GM18951 (cell line): ENCODE measurements at regions not wholly inside any gene's neighbourhood (a gene's known extent, or its start where the extent isn't known, plus 50 kb on each side); places are given as distances from the start of the nearest gene placed in this dataset.

Source experiments
- POLR2A ChIP-seq: IDR thresholded peaks from 4 replicates; pipeline ENCODE4 v1.6.1; 2011; ENCODE audit warnings: mild to moderate bottlenecking; ENCODE audit not compliant: insufficient read length, insufficient read depth; ENCODE audit errors: extremely low read depth
- in situ Hi-C: fragments of 300-500 bp; cut with MboI; formaldehyde crosslinking; loops from one replicate; pipeline ENCODE4 v1.12.0; 2022; ENCODE audit warnings: low sequenced_read_pairs, mixed read lengths, inconsistent platforms; ENCODE audit not compliant: unreplicated experiment

DNA sequence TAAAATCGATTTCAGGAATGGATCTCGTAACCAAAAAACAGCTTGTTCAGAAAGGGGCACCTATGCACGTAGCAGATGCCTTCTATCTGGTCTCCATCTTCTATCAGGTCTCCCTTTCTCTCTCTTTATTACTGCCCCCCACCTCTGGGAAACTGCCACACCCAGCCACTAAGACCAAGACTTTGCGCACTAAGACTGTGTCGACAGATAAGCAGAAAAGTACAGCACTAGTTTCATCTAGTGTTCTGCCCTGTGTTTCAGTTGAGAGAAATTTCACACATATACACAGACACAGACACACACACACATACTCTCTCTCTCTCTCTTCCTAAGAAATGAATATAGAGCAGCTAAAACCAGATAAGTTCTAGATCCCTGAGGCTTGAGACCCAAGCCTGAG is 210.1 kb upstream of the MAP3K1 start:
- in situ Hi-C loops, result no loop called here
- TF ChIP-seq POLR2A, result no peak

DNA sequence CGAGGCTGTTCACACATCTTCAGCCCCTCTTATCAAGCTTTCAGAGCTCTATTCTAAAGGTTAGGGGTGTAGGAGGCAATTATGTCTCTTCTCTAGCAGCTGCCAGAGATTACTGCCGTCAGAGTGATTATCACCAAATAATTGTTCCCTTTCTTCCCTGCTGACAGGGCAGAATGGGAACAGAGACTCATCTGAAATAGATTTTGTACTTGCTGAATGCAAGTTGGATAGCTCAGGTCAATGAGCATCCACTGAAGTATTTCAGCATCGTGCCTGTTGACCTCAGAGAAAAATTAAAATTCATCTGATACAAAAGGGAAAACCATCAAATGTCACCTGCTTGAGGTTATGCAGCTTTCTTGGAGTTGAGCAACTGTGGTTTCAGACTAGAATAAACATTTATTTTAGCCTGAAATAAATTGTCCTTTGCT is 213.7 kb upstream of the MAP3K1 start:
- in situ Hi-C loops, result no loop called here

DNA sequence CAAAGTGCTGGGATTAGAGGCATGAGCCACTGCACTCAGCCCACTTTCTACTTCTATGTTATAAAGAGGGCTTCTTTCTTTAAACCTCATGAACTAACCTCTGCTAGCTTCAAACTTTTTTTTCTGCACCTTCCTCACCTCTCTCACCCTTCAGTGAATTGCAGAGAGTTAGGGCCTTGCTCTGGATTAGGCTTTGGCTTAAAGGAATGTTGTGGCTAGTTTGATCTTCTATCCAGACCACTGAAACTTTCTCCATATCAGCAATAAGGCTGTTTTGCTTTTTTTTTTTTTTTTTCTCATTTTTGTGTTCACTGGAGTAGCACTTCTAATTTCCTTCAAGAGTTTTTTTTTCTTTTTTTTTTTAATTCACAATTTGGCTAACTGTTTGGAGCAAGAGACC is 216.4 kb upstream of the MAP3K1 start:
- in situ Hi-C loops, result no loop called here

More for the DNA sequence above, 213.7 kb upstream of the MAP3K1 start:
- no peak for TF ChIP-seq POLR2A

DNA sequence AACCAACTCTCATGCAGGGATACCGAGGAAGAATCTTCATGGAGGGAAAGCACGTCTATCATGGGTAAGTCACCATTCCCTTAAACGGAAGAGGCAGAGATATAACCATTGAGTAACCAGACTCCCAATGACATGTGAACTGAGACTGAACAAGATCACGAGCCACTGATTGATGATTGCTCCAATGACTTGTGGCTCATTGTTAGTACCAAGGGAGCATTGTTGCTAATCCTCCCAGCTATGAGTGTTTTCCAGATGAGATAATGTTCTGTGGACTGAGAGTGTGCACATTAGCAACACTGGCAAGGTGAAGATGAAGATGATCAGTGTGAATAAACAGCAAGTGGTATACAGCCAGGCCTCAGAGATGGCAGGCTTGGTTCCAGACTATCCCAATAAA is 219.2 kb upstream of the MAP3K1 start:
- in situ Hi-C loops, result no loop called here
- no peak for TF ChIP-seq POLR2A

More for the DNA sequence above, 216.4 kb upstream of the MAP3K1 start:
- TF ChIP-seq POLR2A, result no peak

DNA sequence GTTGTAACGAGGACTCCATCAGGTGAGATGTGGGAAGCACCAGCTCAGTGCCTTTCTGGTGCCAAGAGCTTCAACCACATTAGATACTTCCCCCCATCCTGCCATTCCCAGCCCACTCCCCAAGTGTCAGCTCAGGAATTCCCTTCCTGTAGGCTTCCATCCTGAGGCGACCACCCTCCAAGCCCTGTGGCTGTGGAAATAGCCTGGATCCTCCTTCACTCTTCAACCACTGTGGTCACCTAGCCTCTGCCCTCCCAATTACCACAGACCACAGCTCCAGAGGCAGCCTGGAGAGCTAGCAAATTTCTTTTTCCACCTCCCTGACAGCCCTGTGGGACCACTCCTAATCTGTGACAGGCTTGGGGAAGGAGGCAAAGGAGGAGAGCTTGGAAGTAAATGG is 219.8 kb upstream of the MAP3K1 start:
- TF ChIP-seq POLR2A, result no peak
- in situ Hi-C loops, result no loop called here

DNA sequence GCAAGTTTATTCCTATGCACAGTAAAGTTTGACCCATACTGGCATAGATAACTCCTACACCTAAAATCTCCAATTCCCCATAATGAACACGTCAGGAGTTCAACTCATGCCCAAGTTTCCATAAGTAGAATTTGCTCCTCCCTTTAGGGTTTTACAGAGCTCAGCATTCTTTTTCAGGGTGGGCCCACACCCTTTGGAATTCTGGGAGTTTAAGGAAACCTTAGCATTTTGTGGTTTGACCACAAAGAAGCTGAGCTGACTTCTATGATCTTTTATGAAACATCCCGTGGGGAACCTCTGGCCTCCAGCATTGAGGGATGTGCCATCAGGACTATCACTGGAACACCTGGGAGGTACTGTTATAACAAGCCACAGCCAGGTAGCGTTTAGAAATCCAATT is 220.6 kb upstream of the MAP3K1 start:
- no peak for TF ChIP-seq POLR2A
- in situ Hi-C loops, result no loop called here

DNA sequence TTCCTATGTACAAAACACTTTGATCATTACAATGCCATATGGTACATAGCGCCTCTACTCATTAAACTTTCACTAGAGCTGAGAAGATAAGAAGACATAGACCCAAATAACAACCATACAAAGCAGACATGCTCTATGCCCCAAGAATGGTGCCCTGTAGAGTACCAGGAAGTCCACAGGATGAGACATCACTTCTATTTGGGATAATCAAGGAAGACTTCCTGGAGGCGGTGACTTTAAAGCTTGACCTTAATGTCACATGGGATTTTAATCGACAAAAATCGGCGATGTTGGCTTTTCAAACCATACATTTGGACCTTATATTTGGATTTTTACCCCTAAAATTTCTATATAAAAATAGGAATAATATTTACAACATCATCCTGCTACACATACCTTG is 224.3 kb upstream of the MAP3K1 start:
- in situ Hi-C loops, result no loop called here
- no peak for TF ChIP-seq POLR2A

DNA sequence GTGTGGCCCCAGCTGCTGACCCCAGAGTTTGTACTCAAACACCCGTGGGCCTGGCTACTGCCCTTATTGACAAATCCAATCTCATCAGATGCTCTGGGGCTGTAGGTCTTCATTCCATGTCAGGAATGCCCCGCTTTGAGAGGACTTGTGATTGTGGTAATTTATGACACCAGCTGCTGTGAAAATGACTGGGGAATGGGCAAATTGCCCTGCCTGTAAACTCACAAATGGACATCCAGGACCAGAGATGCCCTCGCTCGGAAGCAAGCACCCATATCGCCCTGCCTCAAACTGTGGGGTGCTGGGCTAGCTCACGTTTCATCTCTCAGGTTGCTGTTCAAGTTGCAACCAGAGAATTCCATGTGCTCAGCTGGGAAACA is 225.9 kb upstream of the MAP3K1 start:
- TF ChIP-seq POLR2A, result no peak
- in situ Hi-C loops, result no loop called here

DNA sequence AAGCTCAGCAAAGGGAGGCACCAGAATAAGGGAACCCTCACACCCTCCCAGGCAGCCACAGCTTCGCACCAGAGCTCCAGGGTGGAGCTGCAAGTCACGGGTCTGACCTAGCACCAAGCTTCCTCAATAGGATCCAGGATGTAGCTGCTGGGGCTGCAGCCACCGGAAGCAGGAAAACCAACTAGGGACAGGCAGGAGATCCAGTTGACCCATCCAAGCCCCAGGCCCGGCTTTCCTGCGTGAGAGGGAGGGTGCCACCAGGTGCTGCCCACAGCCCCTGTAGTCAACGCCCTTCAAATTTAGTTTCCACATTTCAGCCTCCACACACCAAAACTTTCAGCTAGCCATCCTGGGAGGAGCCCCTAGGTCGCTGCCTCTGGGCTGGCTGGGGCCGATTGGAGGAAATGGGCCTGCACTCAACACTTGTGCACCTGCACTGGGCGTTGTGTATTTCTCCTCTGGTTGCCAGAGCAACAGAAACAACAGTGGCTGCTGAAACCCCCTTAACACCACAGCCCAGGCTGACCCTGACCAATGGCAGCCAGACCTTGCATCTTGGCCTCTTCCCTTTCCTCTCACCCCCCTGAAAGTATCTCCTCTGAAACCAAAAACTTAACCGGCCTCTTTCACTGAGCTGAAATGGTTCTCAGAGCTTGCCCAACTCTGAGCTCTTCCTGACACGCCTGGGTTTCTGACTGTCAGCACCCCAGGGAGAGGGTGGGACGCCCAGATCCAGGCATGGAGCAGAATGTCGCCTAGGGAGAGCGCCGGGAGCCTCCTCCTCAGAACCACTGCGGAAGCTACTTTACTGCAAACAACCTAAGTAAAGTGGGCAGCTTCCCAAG is 226.5 kb upstream of the MAP3K1 start:
- in situ Hi-C loops, result no loop called here
- no peak for TF ChIP-seq POLR2A

DNA sequence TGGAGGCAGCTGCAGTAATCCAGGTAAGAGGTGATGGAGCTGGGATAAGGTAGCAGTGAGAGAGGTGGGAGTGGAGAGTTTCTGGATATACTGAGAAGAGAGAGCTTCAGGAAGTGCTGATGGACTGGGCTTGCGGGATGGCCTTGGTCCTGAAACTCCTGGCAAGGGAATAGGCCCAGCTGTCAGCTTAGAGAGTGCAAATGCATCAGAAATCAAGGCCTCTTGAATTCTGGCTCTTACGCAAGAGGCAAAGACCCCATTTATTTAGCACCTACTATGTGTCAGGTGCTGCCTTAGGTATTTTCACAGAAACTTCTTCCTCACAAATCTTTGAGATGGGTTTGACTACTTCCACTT is 227.2 kb upstream of the MAP3K1 start:
- no peak for TF ChIP-seq POLR2A
- in situ Hi-C loops, result no loop called here

DNA sequence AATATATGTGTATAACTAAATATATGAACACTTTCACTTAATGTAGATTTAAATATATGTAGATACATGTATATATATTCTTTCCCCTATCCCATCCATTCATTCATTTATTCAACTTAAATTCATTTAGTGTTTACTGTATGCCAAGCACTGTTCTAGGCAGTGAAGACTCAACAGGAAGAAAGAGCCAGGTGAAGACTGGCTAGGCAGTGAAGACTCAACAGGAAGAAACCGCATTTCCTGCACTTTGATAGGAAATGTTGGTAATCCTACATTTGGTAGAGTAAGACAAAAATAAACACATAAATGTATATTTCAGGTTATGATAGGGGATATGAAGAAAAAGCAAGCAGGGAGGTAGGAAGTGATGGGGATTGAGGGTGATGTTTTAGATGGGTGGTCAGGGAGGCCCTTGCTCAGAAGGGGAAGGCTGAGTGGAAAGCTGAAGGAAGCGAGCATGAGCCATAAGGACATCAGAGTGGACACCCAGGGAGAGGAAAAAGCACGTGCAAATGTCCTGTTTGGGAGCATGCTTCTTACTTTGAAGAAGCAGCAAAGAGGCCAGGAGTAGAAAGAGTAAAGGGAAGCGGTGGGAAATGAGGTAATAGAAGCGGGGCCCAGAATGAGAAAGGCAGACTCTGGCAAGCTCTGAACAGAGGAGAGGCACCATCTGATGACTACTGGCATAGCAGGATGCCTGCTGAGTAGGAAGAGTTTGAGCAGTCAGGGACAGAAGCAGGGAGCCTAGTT is 227.8 kb upstream of the MAP3K1 start:
- in situ Hi-C loops, result no loop called here
- no peak for TF ChIP-seq POLR2A

DNA sequence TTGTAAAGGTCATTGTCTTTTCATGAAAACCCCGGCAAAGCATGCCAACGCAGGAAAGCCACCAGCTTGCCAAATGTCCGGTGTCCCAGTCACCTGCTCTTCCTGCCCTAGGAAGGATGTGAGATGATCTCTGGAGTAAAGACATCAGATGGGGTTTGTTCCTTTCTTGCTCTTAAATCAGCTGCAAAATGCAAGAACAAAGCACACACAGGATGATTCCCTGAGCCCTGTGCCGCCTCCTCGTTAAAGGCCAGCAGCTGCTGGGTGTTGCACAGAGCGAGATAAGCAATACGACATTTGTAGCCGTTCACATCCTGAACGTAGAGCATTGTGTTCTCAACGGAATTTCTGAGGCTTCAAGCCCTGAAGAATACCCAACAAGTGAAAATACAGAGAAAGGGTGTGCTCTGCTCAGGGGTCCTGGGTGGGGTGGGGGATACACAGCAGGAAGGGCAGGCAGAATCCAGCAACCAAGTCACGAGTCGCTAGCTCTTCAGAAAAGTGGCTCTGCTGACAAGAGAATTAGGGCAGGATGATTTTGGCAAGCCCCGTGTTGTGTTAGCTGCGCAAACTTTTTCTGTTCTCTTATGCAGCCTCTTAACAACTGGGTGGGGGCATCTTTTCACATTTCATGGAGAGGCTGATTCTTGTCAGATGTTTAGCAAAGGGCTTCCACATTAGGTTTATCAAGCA is 229.2 kb upstream of the MAP3K1 start:
- in situ Hi-C loops, result no loop called here
- no peak for TF ChIP-seq POLR2A

DNA sequence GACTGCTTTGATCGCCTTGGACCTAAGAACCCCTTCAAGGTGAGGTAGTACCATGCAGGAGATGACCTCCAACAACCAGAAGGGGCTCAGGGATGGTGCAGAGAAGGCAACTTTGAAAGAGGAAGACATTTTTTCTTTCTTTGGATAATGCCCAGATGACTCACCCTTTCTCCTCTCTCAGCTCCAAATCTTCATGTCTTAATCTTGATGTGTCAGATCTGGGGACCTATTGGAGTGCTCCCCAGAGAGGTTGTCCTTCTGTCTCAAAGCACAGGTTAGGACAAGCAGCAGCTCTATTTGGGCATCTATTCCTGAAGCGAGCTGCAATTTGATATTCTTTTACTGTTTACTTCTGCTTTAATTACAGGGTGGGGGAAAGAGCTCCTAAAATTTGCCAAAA is 229.9 kb upstream of the MAP3K1 start:
- no peak for TF ChIP-seq POLR2A
- in situ Hi-C loops, result no loop called here
